Activated CD8-positive, alpha-beta memory T cell treated with anti-CD3 and anti-CD28 coated beads for 36 hours (primary cell): ENCODE measurements at regions not wholly inside any gene's neighbourhood (a gene's known extent, or its start where the extent isn't known, plus 50 kb on each side); places are given as distances from the start of the nearest gene placed in this dataset.
"Not testable (repeated sequence)": the region's sequence is repeated elsewhere in the genome, so short reads cannot be mapped to it uniquely, and the experiment has no call there.

ENCODE experiments used
- CTCF ChIA-PET: fragments of 350-600 bp; sonication (Branson Sonifier 250); formaldehyde crosslinking; loops from one replicate; lab custom pipeline; 2021; ENCODE audit warnings: antibody characterized with exemption; lab: Charles Lee
- POLR2A ChIA-PET: fragments of 350-600 bp; sonication (Branson Sonifier 250); formaldehyde crosslinking; loops from one replicate; lab custom pipeline; 2021; ENCODE audit warnings: antibody characterized with exemption; lab: Charles Lee

- CTCF ChIA-PET: no interaction called here
- POLR2A ChIA-PET: no interaction called here
Observed at GRCh38 chr18:49731860-49732311, 81.4 kb downstream of the ACAA2 start.

- CTCF ChIA-PET: no interaction called here
Observed at GRCh38 chr18:49731421-49731841, 81.9 kb downstream of the ACAA2 start.

GRCh38 chr18:49730951-49731391 is 82.4 kb downstream of the ACAA2 start:
- CTCF ChIA-PET: no interaction called here
- POLR2A ChIA-PET: no interaction called here

More at GRCh38 chr18:49731421-49731841, 81.9 kb downstream of the ACAA2 start:
- POLR2A ChIA-PET: no interaction called here

- ChIA-PET CTCF (interaction anchor here (1.0 kb wide), 1 partner anchor 31 kb away, joined by 3 read pairs; no protein-coding TSS in a partner anchor), POLR2A (no interaction called here)
Observed at GRCh38 chr18:49728542-49728941, 84.8 kb downstream of the ACAA2 start.

GRCh38 chr18:49727816-49728215 is 85.5 kb downstream of the ACAA2 start:
- ChIA-PET POLR2A (no interaction called here), CTCF (interaction anchor here (1.1 kb wide), 1 partner anchor 169 kb away, joined by 3 read pairs; no protein-coding TSS in a partner anchor)

GRCh38 chr18:49726675-49726963 is 86.7 kb downstream of the ACAA2 start:
- ChIA-PET POLR2A (no interaction called here), CTCF (interaction anchor here (1.1 kb wide), 1 partner anchor 167 kb away, joined by 3 read pairs; no protein-coding TSS in a partner anchor)

GRCh38 chr18:49725809-49726674 is 87.3 kb downstream of the ACAA2 start:
- ChIA-PET CTCF (no interaction called here), POLR2A (no interaction called here)

- CTCF ChIA-PET: no interaction called here
- POLR2A ChIA-PET: interaction anchor here (0.6 kb wide), 1 partner anchor 66 kb away, joined by 3 read pairs; no protein-coding TSS in a partner anchor
Observed at GRCh38 chr18:49723648-49724180, 89.6 kb downstream of the ACAA2 start.

GRCh38 chr18:49722477-49722876 is 90.9 kb downstream of the ACAA2 start:
- CTCF ChIA-PET: no interaction called here

GRCh38 chr18:49721981-49722380 is 91.4 kb downstream of the ACAA2 start:
- CTCF ChIA-PET: no interaction called here
- POLR2A ChIA-PET: no interaction called here

More at GRCh38 chr18:49722477-49722876, 90.9 kb downstream of the ACAA2 start:
- POLR2A ChIA-PET: no interaction called here

- POLR2A ChIA-PET, CTCF ChIA-PET: not testable (repeated sequence)
Observed at GRCh38 chr18:49720944-49721343, 92.4 kb downstream of the ACAA2 start.

GRCh38 chr18:49717617-49718016 is 95.7 kb downstream of the ACAA2 start:
- ChIA-PET POLR2A (no interaction called here), CTCF (no interaction called here)

- ChIA-PET POLR2A (no interaction called here), CTCF (no interaction called here)
Observed at GRCh38 chr18:49716035-49716434, 97.3 kb downstream of the ACAA2 start.

GRCh38 chr18:49709347-49709690 is 104.0 kb downstream of the ACAA2 start:
- ChIA-PET CTCF (no interaction called here), POLR2A (no interaction called here)

GRCh38 chr18:49708662-49709346 is 104.5 kb downstream of the ACAA2 start:
- ChIA-PET CTCF (no interaction called here), POLR2A (no interaction called here)

- ChIA-PET CTCF (no interaction called here), POLR2A (no interaction called here)
Observed at GRCh38 chr18:49707599-49707998, 105.7 kb downstream of the ACAA2 start.

GRCh38 chr18:49704334-49704733 is 109.0 kb downstream of the ACAA2 start:
- POLR2A ChIA-PET: no interaction called here
- CTCF ChIA-PET: interaction anchor here (0.7 kb wide), 1 partner anchor 1830 kb away, joined by 3 read pairs; no protein-coding TSS in a partner anchor

- POLR2A ChIA-PET: no interaction called here
- CTCF ChIA-PET: interaction anchor here (0.9 kb wide), 1 partner anchor 25 kb away, joined by 3 read pairs; no protein-coding TSS in a partner anchor
Observed at GRCh38 chr18:49701190-49701589, 112.1 kb downstream of the ACAA2 start.

- POLR2A ChIA-PET: no interaction called here
Observed at GRCh38 chr18:49699303-49699702, 114.0 kb downstream of the ACAA2 start.

GRCh38 chr18:49698525-49699025 is 114.8 kb downstream of the ACAA2 start:
- ChIA-PET CTCF (no interaction called here), POLR2A (no interaction called here)

More at GRCh38 chr18:49699303-49699702, 114.0 kb downstream of the ACAA2 start:
- CTCF ChIA-PET: no interaction called here
